H9 (cell line): ENCODE measurements at regions not wholly inside any gene's neighbourhood (a gene's known extent, or its start where the extent isn't known, plus 50 kb on each side); places are given as distances from the start of the nearest gene placed in this dataset.

ENCODE experiments used
- DNase-seq: peaks from one replicate; pipeline ENCODE4 v3.0.0-alpha.2; 2017
- H2AFZ ChIP-seq: one replicate; pipeline ENCODE4 v1.6.1; 2013; ENCODE audit warnings: mild to moderate bottlenecking, low read length, control low read depth, moderate library complexity
- H2AK5ac ChIP-seq: 2 replicates; pipeline ENCODE4 v1.6.1; 2013; ENCODE audit warnings: low read length, control low read depth, mixed read lengths; ENCODE audit not compliant: insufficient read length
- H2BK120ac ChIP-seq: one replicate; pipeline ENCODE4 v1.6.1; 2013; ENCODE audit warnings: low read depth, mild to moderate bottlenecking, low read length, control low read depth, inconsistent platforms; ENCODE audit not compliant: poor library complexity, severe bottlenecking
- H2BK12ac ChIP-seq: 2 replicates; pipeline ENCODE4 v1.6.1; 2013; ENCODE audit warnings: low read length, control low read depth, mixed read lengths, low read depth; ENCODE audit not compliant: insufficient read length
- H2BK15ac ChIP-seq: 2 replicates; pipeline ENCODE4 v1.6.1; 2013; ENCODE audit warnings: low read depth, low read length, control low read depth
- H2BK20ac ChIP-seq: one replicate; pipeline ENCODE4 v1.6.1; 2013; ENCODE audit warnings: low read depth, mild to moderate bottlenecking, low read length, control low read depth, inconsistent platforms; ENCODE audit not compliant: poor library complexity, severe bottlenecking
- H2BK5ac ChIP-seq: 2 replicates; pipeline ENCODE4 v1.6.1; 2013; ENCODE audit warnings: low read length, control low read depth, mixed read lengths; ENCODE audit not compliant: insufficient read length
- H3K14ac ChIP-seq: 2 replicates; pipeline ENCODE4 v1.6.1; 2013; ENCODE audit warnings: low read length, control low read depth; ENCODE audit not compliant: insufficient read depth
- H3K18ac ChIP-seq: 2 replicates; pipeline ENCODE4 v1.6.1; 2013; ENCODE audit warnings: low read depth, mild to moderate bottlenecking, mixed read lengths, low read length, control low read depth; ENCODE audit not compliant: insufficient read length
- H3K23ac ChIP-seq: 2 replicates; pipeline ENCODE4 v1.6.1; 2013; ENCODE audit warnings: low read length, control low read depth, mixed read lengths, low read depth; ENCODE audit not compliant: insufficient read length
- H3K23me2 ChIP-seq: 2 replicates; pipeline ENCODE4 v1.6.1; 2013; ENCODE audit warnings: low read depth, mild to moderate bottlenecking, mixed read lengths, low read length, control low read depth; ENCODE audit not compliant: insufficient read length, poor library complexity, severe bottlenecking
- H3K27ac ChIP-seq: 2 replicates; pipeline ENCODE4 v1.5.1; 2013; ENCODE audit warnings: low read length, control low read depth, mixed read lengths, low read depth; ENCODE audit not compliant: insufficient read length
- H3K27me3 ChIP-seq: 2 replicates; pipeline ENCODE4 v1.6.1; 2013; ENCODE audit warnings: low read length, control low read depth, inconsistent platforms; ENCODE audit not compliant: insufficient read depth
- H3K4ac ChIP-seq: 2 replicates; pipeline ENCODE4 v1.6.1; 2013; ENCODE audit warnings: low read depth, mild to moderate bottlenecking, control low read depth, inconsistent platforms, low read length, moderate library complexity
- H3K4me1 ChIP-seq: 2 replicates; pipeline ENCODE4 v1.6.1; 2013; ENCODE audit warnings: low read length, control low read depth, inconsistent platforms; ENCODE audit not compliant: insufficient read depth
- H3K4me2 ChIP-seq: 2 replicates; pipeline ENCODE4 v1.6.1; 2013; ENCODE audit warnings: low read length, control low read depth, mixed read lengths; ENCODE audit not compliant: insufficient read length, insufficient read depth
- H3K56ac ChIP-seq: 2 replicates; pipeline ENCODE4 v1.6.1; 2013; ENCODE audit warnings: low read depth, mild to moderate bottlenecking, mixed read lengths, low read length, control low read depth; ENCODE audit not compliant: insufficient read length
- H3K79me1 ChIP-seq: 2 replicates; pipeline ENCODE4 v1.6.1; 2013; ENCODE audit warnings: low read depth, mild to moderate bottlenecking, moderate library complexity, low read length, control low read depth, inconsistent platforms; ENCODE audit not compliant: insufficient read depth, poor library complexity, severe bottlenecking
- H3K79me2 ChIP-seq: 2 replicates; pipeline ENCODE4 v1.6.1; 2013; ENCODE audit warnings: low read length, control low read depth, inconsistent platforms; ENCODE audit not compliant: insufficient read depth
- H3K9ac ChIP-seq: 2 replicates; pipeline ENCODE4 v1.6.1; 2013; ENCODE audit warnings: low read length, control low read depth, mixed read lengths; ENCODE audit not compliant: insufficient read length; ENCODE audit errors: extremely low read depth
- H3K9me3 ChIP-seq: one replicate; pipeline ENCODE4 v1.6.1; 2013; ENCODE audit warnings: low read depth, low read length, inconsistent platforms; ENCODE audit not compliant: control insufficient read depth
- H3T11ph ChIP-seq: one replicate; pipeline ENCODE4 v1.6.1; 2013; ENCODE audit warnings: mild to moderate bottlenecking, low read length, control low read depth, inconsistent platforms
- H4K20me1 ChIP-seq: one replicate; pipeline ENCODE4 v1.6.1; 2013; ENCODE audit not compliant: control insufficient read depth, insufficient read length, insufficient read depth
- H4K5ac ChIP-seq: 2 replicates; pipeline ENCODE4 v1.6.1; 2013; ENCODE audit warnings: low read depth, mild to moderate bottlenecking, mixed read lengths, low read length, control low read depth; ENCODE audit not compliant: insufficient read length
- H4K8ac ChIP-seq: replicated peaks from 2 replicates; pipeline ENCODE4 v1.6.1; 2013; ENCODE audit warnings: low read length, control low read depth, mixed read lengths, low read depth; ENCODE audit not compliant: insufficient read length
- H4K91ac ChIP-seq: 2 replicates; pipeline ENCODE4 v1.6.1; 2013; ENCODE audit warnings: low read depth, mild to moderate bottlenecking, moderate library complexity, mixed read lengths, low read length, control low read depth; ENCODE audit not compliant: insufficient read length
- H3K27ac Mint-ChIP-seq, 3 experiments: 2 replicates in 2 of 3; 3 replicates in 1 of 3; pipeline ENCODE4 v1.8.0; 2020 to 2021; ENCODE audit warnings: mixed read lengths in 3 of 3, mild to moderate bottlenecking in 1 of 3, moderate library complexity in 1 of 3
- H3K27me3 Mint-ChIP-seq: 2 replicates; pipeline ENCODE4 v1.8.0; 2021; ENCODE audit warnings: low read depth, mild to moderate bottlenecking, moderate library complexity, mixed read lengths
- H3K36me3 Mint-ChIP-seq, 3 experiments: 2 replicates in 2 of 3; 3 replicates in 1 of 3; pipeline ENCODE4 v1.8.0; 2020 to 2021; ENCODE audit warnings: low read depth in 3 of 3, mixed read lengths in 3 of 3; ENCODE audit not compliant: insufficient read depth in 1 of 3
- H3K4me1 Mint-ChIP-seq, 2 experiments: 2 replicates each; pipeline ENCODE4 v1.8.0; 2020; ENCODE audit warnings: mixed read lengths in 2 of 2
- H3K4me3 Mint-ChIP-seq, 2 experiments: 2 replicates in 1 of 2; 3 replicates in 1 of 2; pipeline ENCODE4 v1.8.0; 2020 to 2021; ENCODE audit warnings: mild to moderate bottlenecking in 2 of 2, mixed read lengths in 2 of 2, moderate library complexity in 1 of 2
- H3K9me3 Mint-ChIP-seq, 2 experiments: 2 replicates in 1 of 2; 3 replicates in 1 of 2; pipeline ENCODE4 v1.8.0; 2020; ENCODE audit warnings: mild to moderate bottlenecking in 2 of 2, mixed read lengths in 2 of 2, moderate library complexity in 1 of 2
- WGBS: extraction: QIAGEN DNeasy Blood & Tissue Kit; methylation state at CpG from one replicate; pipeline ENCODE4 v1.1.7; 2013; ENCODE audit warnings: missing lambda C conversion rate, low lambda C conversion rate, mixed read lengths; ENCODE audit not compliant: insufficient read length; ENCODE audit errors: extremely low coverage; 5-methylcytosine and 5-hydroxymethylcytosine counted together
- TF ChIP-seq, protein P1 (sequence below): fragments of 200-600 bp; sonication (generic); conservative IDR thresholded peaks from 3 replicates; pipeline ENCODE4 v1.8.0; 2021; ENCODE audit warnings: antibody characterized with exemption, mild to moderate bottlenecking

DNA sequence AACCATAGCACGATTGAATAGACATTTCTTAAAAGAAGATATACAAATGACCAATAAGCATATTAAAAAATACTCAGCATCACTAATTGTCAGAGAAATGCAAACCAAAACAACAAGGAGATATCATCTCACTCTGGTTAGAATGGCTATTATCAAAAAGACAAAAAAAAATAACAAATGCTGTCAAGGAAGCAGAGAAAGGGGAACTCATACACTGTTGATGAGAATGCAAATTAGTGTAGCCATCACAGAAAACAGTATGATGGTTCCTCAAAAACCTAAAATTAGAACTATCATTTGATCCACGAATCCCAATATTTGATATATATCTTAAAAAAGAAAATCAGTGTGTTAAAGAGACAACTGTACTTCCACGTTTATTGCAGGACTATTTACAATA, 71.7 kb upstream of the BANK1 start:
- Histone ChIP-seq H3K4ac (no peak overlapping the region), H2BK15ac (no peak overlapping the region), H3K14ac (no peak overlapping the region), H3K56ac (no peak overlapping the region), H3K27me3 (no peaks in the 10 kb centered on the region), H3K4me2 (no peak overlapping the region), H2BK20ac (no peak overlapping the region), H3K9me3 (no peaks in the 10 kb centered on the region), H2BK120ac (no peak overlapping the region), H2BK12ac (no peak overlapping the region), H2BK5ac (no peak overlapping the region), H3K79me1 (no peaks in the 10 kb centered on the region), H3K23ac (no peak overlapping the region), H3K18ac (no peak overlapping the region), H3K27ac (no peak overlapping the region), H3T11ph (no peak overlapping the region), H2AK5ac (no peak overlapping the region), H4K20me1 (no peaks in the 10 kb centered on the region), H3K23me2 (no peaks in the 10 kb centered on the region), H4K91ac (no peak overlapping the region), H4K8ac (no peak overlapping the region), H3K9ac (no peak overlapping the region), H3K4me1 (no peaks in the 10 kb centered on the region), H3K79me2 (no peaks in the 10 kb centered on the region), H4K5ac (no peak overlapping the region), H2AFZ (no peak overlapping the region)
- H3K9me3 Mint-ChIP-seq = peaks cover 7 to 10% of the 10 kb centered on the region in 2 experiments
- H3K4me1 Mint-ChIP-seq = no peaks in the 10 kb centered on the region
- WGBS = no CpG with 5 or more reads among the region's 3 CpGs
- DNase-seq = no peak
- H3K36me3 Mint-ChIP-seq = peaks cover 0 to 11% (median 2%) of the 10 kb centered on the region in 3 experiments; a peak in 5 of 7 replicates
- no peak overlapping the region for H3K27ac Mint-ChIP-seq
- no peaks in the 10 kb centered on the region for H3K27me3 Mint-ChIP-seq
- TF ChIP-seq, protein P1, sequence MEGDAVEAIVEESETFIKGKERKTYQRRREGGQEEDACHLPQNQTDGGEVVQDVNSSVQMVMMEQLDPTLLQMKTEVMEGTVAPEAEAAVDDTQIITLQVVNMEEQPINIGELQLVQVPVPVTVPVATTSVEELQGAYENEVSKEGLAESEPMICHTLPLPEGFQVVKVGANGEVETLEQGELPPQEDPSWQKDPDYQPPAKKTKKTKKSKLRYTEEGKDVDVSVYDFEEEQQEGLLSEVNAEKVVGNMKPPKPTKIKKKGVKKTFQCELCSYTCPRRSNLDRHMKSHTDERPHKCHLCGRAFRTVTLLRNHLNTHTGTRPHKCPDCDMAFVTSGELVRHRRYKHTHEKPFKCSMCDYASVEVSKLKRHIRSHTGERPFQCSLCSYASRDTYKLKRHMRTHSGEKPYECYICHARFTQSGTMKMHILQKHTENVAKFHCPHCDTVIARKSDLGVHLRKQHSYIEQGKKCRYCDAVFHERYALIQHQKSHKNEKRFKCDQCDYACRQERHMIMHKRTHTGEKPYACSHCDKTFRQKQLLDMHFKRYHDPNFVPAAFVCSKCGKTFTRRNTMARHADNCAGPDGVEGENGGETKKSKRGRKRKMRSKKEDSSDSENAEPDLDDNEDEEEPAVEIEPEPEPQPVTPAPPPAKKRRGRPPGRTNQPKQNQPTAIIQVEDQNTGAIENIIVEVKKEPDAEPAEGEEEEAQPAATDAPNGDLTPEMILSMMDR = no peak
- H3K4me3 Mint-ChIP-seq = no peak overlapping the region
